Pancreas (tissue), 10 donors: ENCODE measurements at regions not wholly inside any gene's neighbourhood (a gene's known extent, or its start where the extent isn't known, plus 50 kb on each side); places are given as distances from the start of the nearest gene placed in this dataset.

Source experiments
- ATAC-seq, 4 donors: fragments of 200-7000 bp; cut with Tn5 transposase; one replicate each; pipeline versions ENCODE4 v1.8.0 to v1.9.1; 2020; ENCODE audit warnings: mild to moderate bottlenecking in 4 of 4, moderate library complexity in 4 of 4
- DNase-seq, 6 donors: peaks; one replicate each; pipeline ENCODE4 v3.0.0-alpha.2; 2020
- FAIRE-seq: peaks from 2 replicates; lab custom pipeline; 2012; peaks lifted over from hg19 to GRCh38; lab: Jason Lieb, UNC
- H3K27ac ChIP-seq, 4 donors: fragments of 200-600 bp; sonication (generic); 1 replicate in 3 of 4; 2 replicates in 1 of 4; pipeline versions ENCODE4 v1.5.0 to v1.8.0; 2020
- H3K27me3 ChIP-seq, 4 donors: fragments of 200-600 bp; one replicate each; pipeline ENCODE4 v1.8.0; 2021
- H3K36me3 ChIP-seq, 3 donors: fragments of 200-600 bp; sonication (generic) in 1 of 3; one replicate each; pipeline versions ENCODE4 v1.5.0 to v1.8.0; 2020 to 2021
- H3K4me1 ChIP-seq, 3 donors: fragments of 200-600 bp; one replicate each; pipeline ENCODE4 v1.8.0; 2021
- H3K4me3 ChIP-seq, 4 donors: fragments of 200-600 bp; sonication (generic) in 2 of 4; one replicate each; pipeline versions ENCODE4 v1.5.0 to v1.8.0; 2020 to 2021
- H3K9me3 ChIP-seq, 4 donors: fragments of 200-600 bp; one replicate each; pipeline ENCODE4 v1.8.0; 2021
- WGBS, 2 donors: extraction: QIAGEN DNeasy Blood & Tissue Kit; methylation state at CpG; one replicate each; pipeline ENCODE4 v1.1.7; 2013; 5-methylcytosine and 5-hydroxymethylcytosine counted together
- intact Hi-C, 3 donors: fragments of 100-400 bp; cut with DNase I; formaldehyde crosslinking; loops; one replicate each; pipeline versions ENCODE4 v1.11.1 to v1.14.2; 2022
- TF ChIP-seq, protein P1 (sequence below), 4 donors: fragments of 200-600 bp; sonication (generic) in 3 of 4; IDR thresholded peaks; one replicate each; pipeline versions ENCODE4 v1.5.0 to v1.8.0; 2021; ENCODE audit warnings: antibody characterized with exemption in 4 of 4
- donor health status: healthy with polysubstance abuse.
- donor health status: DM: no; HTN: no; CAD: no; lungs with moderate emphysema.
- donor health status: DM: no; HTN: no; CAD: no.
- donor health status: control.
- donor health status: control.
- donor health status: Bipolar disorder and iron deficiency.
- donor health status: DM: yes; HTN: yes; CAD: no.
- donor health status: DM: no; HTN: no; CAD: no.
- donor health status: DM: no; HTN: no; CAD: no.
- donor health status: DM: yes; HTN: yes; CAD: no.

GRCh38 chr18:60235164-60235563 lies 137.4 kb downstream of the MC4R start:
- H3K27me3 ChIP-seq = peaks cover 0 to 4% (median 1%) of the 10 kb centered on the region in 4 donors
- ATAC-seq = no peak
- no peak overlapping the region for H3K4me3 ChIP-seq
- intact Hi-C loops = no loop called here
- no peak for DNase-seq
- TF ChIP-seq, protein P1, sequence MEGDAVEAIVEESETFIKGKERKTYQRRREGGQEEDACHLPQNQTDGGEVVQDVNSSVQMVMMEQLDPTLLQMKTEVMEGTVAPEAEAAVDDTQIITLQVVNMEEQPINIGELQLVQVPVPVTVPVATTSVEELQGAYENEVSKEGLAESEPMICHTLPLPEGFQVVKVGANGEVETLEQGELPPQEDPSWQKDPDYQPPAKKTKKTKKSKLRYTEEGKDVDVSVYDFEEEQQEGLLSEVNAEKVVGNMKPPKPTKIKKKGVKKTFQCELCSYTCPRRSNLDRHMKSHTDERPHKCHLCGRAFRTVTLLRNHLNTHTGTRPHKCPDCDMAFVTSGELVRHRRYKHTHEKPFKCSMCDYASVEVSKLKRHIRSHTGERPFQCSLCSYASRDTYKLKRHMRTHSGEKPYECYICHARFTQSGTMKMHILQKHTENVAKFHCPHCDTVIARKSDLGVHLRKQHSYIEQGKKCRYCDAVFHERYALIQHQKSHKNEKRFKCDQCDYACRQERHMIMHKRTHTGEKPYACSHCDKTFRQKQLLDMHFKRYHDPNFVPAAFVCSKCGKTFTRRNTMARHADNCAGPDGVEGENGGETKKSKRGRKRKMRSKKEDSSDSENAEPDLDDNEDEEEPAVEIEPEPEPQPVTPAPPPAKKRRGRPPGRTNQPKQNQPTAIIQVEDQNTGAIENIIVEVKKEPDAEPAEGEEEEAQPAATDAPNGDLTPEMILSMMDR (IDR thresholded peaks at IDR 0.05) = no peak
- FAIRE-seq = no peak
- no peaks in the 10 kb centered on the region for H3K4me1 ChIP-seq
- H3K9me3 ChIP-seq = no peaks in the 10 kb centered on the region
- WGBS, 2 donors = 47 to 64% methylated on average over 3 of the region's 3 CpGs
- H3K27ac ChIP-seq = no peak overlapping the region
- H3K36me3 ChIP-seq = no peaks in the 10 kb centered on the region

DNA sequence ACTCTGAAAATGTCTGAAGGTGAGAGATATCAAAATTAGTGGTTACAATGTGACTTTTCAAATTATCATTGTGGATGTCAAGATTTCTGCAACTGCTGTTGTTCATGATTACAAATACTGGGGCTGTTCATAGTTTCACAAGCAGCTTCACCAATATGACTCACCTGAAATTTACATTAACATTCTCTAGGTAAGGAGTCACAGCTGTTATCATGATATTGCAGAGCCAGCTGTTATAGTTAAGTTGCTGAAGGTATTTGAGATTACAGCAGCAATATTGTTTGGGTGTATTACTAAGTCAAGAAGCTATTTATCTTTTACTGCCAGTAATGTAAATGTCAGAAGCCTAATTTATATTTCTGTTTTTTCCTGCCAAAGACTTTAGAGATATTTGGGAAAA lies 140.0 kb downstream of the MC4R start:
- H3K4me3 ChIP-seq = no peak overlapping the region
- no peaks in the 10 kb centered on the region for H3K4me1 ChIP-seq
- DNase-seq (no peak), ATAC-seq (no peak), FAIRE-seq (no peak)
- H3K9me3 ChIP-seq = no peaks in the 10 kb centered on the region
- intact Hi-C loops = no loop called here
- peaks cover 0 to 4% (median 1%) of the 10 kb centered on the region in 4 donors for H3K27me3 ChIP-seq
- H3K27ac ChIP-seq = no peak overlapping the region
- H3K36me3 ChIP-seq = no peaks in the 10 kb centered on the region
- TF ChIP-seq, protein P1 (IDR thresholded peaks at IDR 0.05) = no peak

DNA sequence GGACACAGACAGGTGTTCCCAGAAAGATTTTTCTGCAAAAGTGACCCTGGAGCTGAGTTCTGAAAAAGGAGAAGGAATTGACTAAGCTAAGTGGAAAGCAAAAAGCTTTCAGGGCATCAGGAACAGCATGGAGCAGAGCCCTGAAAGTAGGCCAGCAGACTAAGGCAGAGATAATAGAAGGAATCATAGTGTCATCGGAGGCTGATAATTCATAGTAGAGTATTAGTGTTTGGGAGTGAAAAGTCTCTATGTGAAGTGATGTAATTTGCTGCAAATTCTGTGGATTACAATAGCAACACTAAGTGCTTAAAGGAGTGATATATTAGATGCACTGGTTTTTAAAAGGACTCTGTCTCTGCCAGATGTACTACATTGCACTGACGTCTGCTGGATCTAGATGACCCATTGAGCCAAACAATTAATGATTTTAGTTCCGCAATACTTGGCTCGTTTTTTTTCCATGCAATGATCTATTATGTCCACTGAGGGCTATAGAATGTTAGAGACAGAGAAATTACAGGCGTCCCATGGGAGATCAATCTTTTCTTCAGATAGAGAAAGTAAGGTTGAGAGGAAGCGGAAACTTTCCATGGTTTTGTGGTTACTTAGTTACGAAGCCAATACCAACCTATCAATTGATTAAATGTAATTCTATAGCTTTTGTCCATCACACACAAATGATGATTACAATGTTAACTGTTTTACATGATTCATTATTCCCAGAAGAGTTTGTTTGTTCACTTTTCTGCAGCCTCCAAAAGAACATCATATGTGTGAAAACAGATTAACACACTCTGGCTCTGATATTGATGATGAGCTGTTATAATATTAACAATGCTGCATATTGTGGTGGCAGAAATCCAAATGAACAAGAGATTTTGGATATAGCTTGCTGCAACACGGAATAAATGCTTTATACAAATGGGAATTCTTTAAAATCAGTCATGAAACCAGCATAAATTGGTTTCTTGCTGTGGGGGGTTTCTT lies 143.7 kb downstream of the MC4R start:
- H3K4me1 ChIP-seq = no peaks in the 10 kb centered on the region
- H3K36me3 ChIP-seq = no peaks in the 10 kb centered on the region
- no peak overlapping the region for H3K4me3 ChIP-seq
- WGBS, 2 donors = 39 to 47% methylated on average over 8 of the region's 8 CpGs
- ATAC-seq (no peak), DNase-seq (no peak), FAIRE-seq (no peak)
- intact Hi-C loops = no loop called here
- no peak overlapping the region for H3K27ac ChIP-seq
- no peaks in the 10 kb centered on the region for H3K9me3 ChIP-seq
- H3K27me3 ChIP-seq = peaks cover 0 to 1% (median 0%) of the 10 kb centered on the region in 4 donors
- TF ChIP-seq, protein P1 (IDR thresholded peaks at IDR 0.05) = no peak

- ATAC-seq = no peak
- no peak for DNase-seq
- H3K36me3 ChIP-seq = no peaks in the 10 kb centered on the region
- intact Hi-C loops = no loop called here
- H3K4me1 ChIP-seq = no peaks in the 10 kb centered on the region
- WGBS, 2 donors = 47 to 60% methylated on average over 5 of the region's 5 CpGs
- no peak for FAIRE-seq
- H3K27ac ChIP-seq = no peak overlapping the region
- no peaks in the 10 kb centered on the region for H3K9me3 ChIP-seq
- TF ChIP-seq, protein P1 (IDR thresholded peaks at IDR 0.05) = no peak
- no peak overlapping the region for H3K4me3 ChIP-seq
- H3K27me3 ChIP-seq = no peaks in the 10 kb centered on the region
These were observed 157.1 kb downstream of the MC4R start for GRCh38 chr18:60215432-60215831.

GRCh38 chr18:60209042-60209441 lies 163.5 kb downstream of the MC4R start:
- Histone ChIP-seq H3K4me1 (no peaks in the 10 kb centered on the region), H3K4me3 (no peak overlapping the region), H3K9me3 (no peaks in the 10 kb centered on the region), H3K27ac (no peak overlapping the region), H3K36me3 (no peaks in the 10 kb centered on the region), H3K27me3 (no peaks in the 10 kb centered on the region)
- no peak for DNase-seq
- no peak for FAIRE-seq
- intact Hi-C loops = no loop called here
- no peak for ATAC-seq
- TF ChIP-seq, protein P1 (IDR thresholded peaks at IDR 0.05) = no peak
- WGBS, 2 donors = 27 to 41% methylated on average over 1 of the region's 1 CpG
